ENCODE measurements at regions not wholly inside any gene's neighbourhood (a gene's known extent, or its start where the extent isn't known, plus 50 kb on each side); places are given as distances from the start of the nearest gene placed in this dataset.

DNA sequence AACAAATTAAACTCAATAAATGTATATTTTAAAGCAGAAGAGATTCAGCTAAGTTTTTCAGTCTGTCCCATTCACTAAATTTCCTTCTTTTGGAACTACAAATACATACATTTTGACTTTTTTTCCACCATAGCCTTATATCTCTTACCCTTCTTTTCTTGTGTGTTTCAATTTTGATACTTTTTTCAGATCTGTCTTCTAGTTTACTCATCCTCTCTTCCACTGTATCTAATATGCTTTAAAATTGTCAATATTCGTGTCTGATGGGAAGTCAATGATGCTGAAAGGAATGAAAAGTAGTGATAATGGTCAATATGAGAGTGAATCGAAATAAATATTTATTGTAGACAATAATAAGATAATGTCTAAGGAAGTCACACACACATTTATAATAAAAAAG lies 332.3 kb upstream of the KIRREL3 start:
- TF ChIP-seq, protein P1, sequence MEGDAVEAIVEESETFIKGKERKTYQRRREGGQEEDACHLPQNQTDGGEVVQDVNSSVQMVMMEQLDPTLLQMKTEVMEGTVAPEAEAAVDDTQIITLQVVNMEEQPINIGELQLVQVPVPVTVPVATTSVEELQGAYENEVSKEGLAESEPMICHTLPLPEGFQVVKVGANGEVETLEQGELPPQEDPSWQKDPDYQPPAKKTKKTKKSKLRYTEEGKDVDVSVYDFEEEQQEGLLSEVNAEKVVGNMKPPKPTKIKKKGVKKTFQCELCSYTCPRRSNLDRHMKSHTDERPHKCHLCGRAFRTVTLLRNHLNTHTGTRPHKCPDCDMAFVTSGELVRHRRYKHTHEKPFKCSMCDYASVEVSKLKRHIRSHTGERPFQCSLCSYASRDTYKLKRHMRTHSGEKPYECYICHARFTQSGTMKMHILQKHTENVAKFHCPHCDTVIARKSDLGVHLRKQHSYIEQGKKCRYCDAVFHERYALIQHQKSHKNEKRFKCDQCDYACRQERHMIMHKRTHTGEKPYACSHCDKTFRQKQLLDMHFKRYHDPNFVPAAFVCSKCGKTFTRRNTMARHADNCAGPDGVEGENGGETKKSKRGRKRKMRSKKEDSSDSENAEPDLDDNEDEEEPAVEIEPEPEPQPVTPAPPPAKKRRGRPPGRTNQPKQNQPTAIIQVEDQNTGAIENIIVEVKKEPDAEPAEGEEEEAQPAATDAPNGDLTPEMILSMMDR (IDR thresholded peaks at IDR 0.05; ENCODE audit: extremely low read depth, missing control alignments), result no peak
- DNase-seq (ENCODE audit: low spot score), result no peak

DNA sequence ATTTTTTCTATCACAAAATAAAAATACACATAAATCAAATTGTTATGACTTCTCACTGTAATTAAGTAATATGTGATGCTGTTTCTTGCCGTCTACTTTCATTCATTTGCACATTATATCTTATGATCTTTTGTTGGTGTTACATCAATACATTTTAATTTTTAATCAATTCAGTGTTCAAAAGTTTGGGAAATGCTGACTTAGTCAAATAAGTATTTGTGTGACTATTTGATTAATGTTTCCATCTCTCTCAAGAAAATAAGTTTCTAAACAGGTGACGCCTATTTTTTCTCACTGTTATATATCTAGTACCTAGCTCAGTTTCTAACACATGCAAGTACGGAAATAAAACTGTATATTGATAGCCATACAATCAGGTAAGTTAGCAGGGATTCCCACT lies 329.5 kb upstream of the KIRREL3 start:
- no peak for DNase-seq (ENCODE audit: low spot score)
- TF ChIP-seq, protein P1 (IDR thresholded peaks at IDR 0.05; ENCODE audit: extremely low read depth, missing control alignments), result no peak

- TF ChIP-seq, protein P1 (IDR thresholded peaks at IDR 0.05; ENCODE audit: extremely low read depth, missing control alignments), result no peak
- no peak for DNase-seq (ENCODE audit: low spot score)
Observed at GRCh38 chr11:127308291-127308690, 307.7 kb upstream of the KIRREL3 start.

DNA sequence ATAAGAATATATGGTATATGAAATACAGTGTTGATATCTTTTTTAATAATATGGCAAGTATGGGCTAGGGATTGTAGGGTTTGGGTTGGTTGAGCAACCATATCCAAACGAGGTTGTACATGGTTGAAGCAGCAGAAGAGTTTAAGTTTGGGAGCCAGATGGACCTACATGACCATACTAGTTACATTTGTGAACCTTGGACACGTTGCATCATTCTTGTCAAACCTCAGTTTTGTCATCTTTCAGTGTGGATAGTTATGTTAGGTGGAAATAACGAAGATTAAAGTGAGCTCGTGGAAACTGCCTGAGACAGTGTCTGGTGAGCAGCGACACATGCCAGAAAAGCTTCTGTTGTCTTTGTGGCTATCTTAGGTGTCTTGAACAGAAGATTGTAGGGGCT lies 307.1 kb upstream of the KIRREL3 start:
- TF ChIP-seq, protein P1 (IDR thresholded peaks at IDR 0.05; ENCODE audit: extremely low read depth, missing control alignments), result no peak
- no peak for DNase-seq (ENCODE audit: low spot score)

GRCh38 chr11:127304634-127305033 lies 304.1 kb upstream of the KIRREL3 start:
- no peak for DNase-seq (ENCODE audit: low spot score)

DNA sequence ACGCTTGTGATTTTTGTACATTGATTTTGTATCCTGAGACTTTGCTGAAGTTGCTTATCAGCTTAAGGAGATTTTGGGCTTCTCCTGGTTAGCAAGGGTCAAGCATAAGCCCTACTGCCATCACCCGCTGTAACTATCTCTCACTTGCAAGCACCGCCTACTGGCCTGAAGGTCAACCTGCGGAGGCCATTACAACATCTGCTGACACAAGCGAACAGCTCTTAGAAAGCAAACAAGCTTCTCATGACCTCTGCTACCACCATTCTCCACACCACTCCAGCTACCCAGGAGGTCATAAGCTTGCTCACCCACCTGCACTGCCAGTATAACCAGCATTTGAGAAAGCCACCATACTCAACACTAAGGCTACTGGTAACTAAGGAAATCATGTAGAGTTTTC lies 288.4 kb upstream of the KIRREL3 start:
- DNase-seq (ENCODE audit: low spot score), result no peak
- TF ChIP-seq, protein P1 (IDR thresholded peaks at IDR 0.05; ENCODE audit: extremely low read depth, missing control alignments), result no peak

More at GRCh38 chr11:127304634-127305033, 304.1 kb upstream of the KIRREL3 start:
- TF ChIP-seq, protein P1 (IDR thresholded peaks at IDR 0.05; ENCODE audit: extremely low read depth, missing control alignments), result no peak

DNA sequence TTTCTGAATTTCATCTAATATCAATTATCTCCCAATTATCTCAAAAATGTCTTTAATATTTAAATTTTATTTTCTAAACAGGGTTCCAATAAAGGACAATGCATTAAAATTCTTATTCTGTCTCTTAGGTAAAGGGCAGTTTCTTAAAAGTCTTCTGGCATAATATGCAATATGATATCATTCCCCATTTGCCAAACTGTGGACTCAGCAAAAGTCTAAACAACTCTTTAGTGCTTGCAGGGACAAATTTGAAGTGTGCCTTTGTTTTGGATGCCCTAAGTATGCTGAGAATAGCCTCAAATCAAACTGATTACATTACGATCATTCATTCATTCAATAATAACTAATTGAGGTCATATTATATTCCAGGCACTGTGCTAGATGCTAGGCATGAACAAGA lies 281.0 kb upstream of the KIRREL3 start:
- TF ChIP-seq, protein P1 (IDR thresholded peaks at IDR 0.05; ENCODE audit: extremely low read depth, missing control alignments), result no peak
- no peak for DNase-seq (ENCODE audit: low spot score)

All from GM20000 (cell line).